GM12873 (cell line): ENCODE measurements at regions not wholly inside any gene's neighbourhood (a gene's known extent, or its start where the extent isn't known, plus 50 kb on each side); places are given as distances from the start of the nearest gene placed in this dataset.

Experiments
- CTCF ChIP-seq: IDR thresholded peaks from 2 replicates; pipeline ENCODE4 v1.5.1; 2012; ENCODE audit warnings: low read depth, mild to moderate bottlenecking, moderate library complexity, low read length, control low read depth; ENCODE audit not compliant: insufficient read depth; ENCODE audit errors: missing control alignments

DNA sequence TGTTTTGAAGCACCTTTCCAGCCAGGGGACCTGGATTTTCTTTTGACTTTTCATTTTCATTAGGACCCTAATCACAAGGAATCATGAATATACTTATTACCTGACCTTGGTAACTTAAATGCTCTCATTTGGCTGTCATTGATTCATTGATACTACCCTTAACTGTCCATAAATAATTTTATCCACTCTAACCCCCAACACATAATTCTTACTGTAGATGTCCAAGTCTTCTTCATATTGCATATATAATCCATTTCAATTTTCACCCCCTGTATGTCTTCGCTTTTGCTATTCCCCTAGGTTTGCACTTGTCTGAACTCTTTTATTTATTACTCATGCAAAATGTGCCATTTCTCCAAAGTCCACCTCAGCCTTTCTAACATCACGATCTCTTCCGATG, 602.9 kb downstream of the MMUT start:
- no peak for TF ChIP-seq CTCF

- TF ChIP-seq CTCF = no peak
Observed at GRCh38 chr6:48859562-48860123, 603.4 kb downstream of the MMUT start.

GRCh38 chr6:48845219-48845618, 617.8 kb downstream of the MMUT start:
- no peak for TF ChIP-seq CTCF

DNA sequence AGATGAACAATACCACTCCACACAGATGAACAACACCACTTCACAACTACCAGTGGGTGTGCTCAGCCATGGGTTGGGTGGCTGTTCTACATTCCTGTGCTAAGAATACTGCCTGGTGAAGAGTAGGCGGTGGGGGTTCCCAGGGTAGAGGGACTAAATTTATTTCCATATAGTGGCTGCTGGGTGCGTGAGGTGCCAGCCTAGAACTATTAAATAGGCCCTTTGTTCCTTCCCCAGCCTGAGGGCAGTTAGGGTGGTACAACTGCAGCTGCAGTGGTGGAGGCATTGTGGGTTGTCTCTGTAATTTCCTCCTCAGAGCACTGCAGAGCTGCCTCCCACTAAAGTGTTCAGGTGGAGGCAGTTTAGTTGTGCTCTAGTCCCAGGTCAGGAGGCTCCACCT, 618.4 kb downstream of the MMUT start:
- no peak for TF ChIP-seq CTCF

DNA sequence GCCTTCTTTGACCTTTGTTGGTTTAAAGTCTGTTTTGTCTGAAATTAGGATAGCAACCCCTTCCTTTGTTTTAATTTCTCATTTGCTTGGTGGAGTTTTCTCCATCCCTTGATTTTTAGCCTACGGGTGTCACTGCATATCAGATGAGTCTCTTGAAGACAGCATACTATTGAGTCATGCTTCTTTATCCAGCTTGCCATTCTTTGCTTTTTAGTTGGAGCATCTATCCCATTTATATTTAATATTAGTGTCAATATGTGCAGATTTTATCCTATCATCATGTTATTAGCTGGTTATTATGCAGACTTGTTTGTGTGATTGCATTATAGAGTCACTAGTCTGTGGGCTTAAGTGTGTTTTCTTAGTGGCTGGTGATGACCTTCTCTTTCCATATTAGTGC, 622.2 kb downstream of the MMUT start:
- TF ChIP-seq CTCF = no peak

DNA sequence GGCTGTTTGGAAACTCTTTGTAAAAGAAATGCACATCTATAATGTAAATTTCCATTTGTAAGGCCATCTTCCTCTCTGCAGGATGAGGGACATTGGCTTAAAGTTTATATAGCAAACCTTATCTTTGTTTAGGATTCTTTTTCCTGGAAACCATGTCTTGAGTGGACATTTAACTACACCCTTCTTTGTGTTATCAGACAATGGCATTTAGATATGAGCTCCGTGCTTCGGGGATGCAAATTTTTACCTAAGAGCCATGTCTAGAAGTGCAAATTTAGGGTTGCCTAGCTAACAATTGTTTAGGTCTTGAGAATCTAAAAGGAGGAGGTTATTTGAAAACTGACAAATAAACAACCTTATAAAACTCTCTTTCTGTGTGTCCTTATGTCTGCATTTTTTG, 623.8 kb downstream of the MMUT start:
- no peak for TF ChIP-seq CTCF

- no peak for TF ChIP-seq CTCF
Observed at GRCh38 chr6:48837744-48838143, 625.3 kb downstream of the MMUT start.
